ENCODE measurements at regions not wholly inside any gene's neighbourhood (a gene's known extent, or its start where the extent isn't known, plus 50 kb on each side); places are given as distances from the start of the nearest gene placed in this dataset.

DNA sequence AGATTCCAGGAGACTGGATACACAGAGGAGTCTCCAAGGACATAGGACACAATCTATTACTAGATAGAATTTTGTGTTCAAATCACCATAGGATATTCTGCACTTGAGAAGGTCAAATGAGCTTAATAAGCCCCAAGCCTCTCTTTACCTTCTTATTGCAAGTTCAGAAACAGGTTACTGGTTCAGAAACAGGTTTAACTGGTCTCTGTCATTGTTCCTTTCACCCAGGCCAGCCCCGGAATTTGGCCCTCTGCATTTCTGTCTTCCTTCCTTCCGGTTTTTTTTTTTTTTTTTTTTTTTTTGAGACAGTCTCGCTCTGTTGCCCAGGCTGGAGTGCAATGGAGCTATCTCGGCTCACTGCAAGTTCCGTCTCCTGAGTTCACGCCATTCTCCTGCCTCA lies 700.2 kb downstream of the EPHA4 start:
- no peaks in the 10 kb centered on the region for H3K9me2 ChIP-seq (replicated peaks; ENCODE audit: control insufficient read depth, low read length)
- H4K20me1 ChIP-seq (ENCODE audit: control insufficient read depth, insufficient read depth, low read depth, low read length) = no peaks in the 10 kb centered on the region
- H3F3A ChIP-seq (ENCODE audit: control insufficient read depth, insufficient read depth) = no peaks in the 10 kb centered on the region
- H3K4me2 ChIP-seq (ENCODE audit: low read length) = no peak overlapping the region
- TF ChIP-seq EZH2phosphoT487 (IDR thresholded peaks at IDR 0.05; ENCODE audit: borderline replicate concordance, low read length) (no peak), CTCF (IDR thresholded peaks at IDR 0.05; ENCODE audit: low read depth, low read length, poor library complexity, severe bottlenecking) (no peak)
- H3K4me3 ChIP-seq (ENCODE audit: low read length) = no peak overlapping the region
- H3K9me3 ChIP-seq (ENCODE audit: control insufficient read depth, insufficient read depth, low read length) = no peaks in the 10 kb centered on the region
- H3K27ac ChIP-seq (ENCODE audit: low read depth, low read length) = no peak overlapping the region
- H3K36me3 ChIP-seq (ENCODE audit: control insufficient read depth, low read length) = no peaks in the 10 kb centered on the region
- no peaks in the 10 kb centered on the region for H3K79me2 ChIP-seq (ENCODE audit: control insufficient read depth, low read length)
- H3K4me1 ChIP-seq (ENCODE audit: control insufficient read depth, low read length) = no peaks in the 10 kb centered on the region
- no peaks in the 10 kb centered on the region for H3K27me3 ChIP-seq (ENCODE audit: control insufficient read depth, low read length)

DNA sequence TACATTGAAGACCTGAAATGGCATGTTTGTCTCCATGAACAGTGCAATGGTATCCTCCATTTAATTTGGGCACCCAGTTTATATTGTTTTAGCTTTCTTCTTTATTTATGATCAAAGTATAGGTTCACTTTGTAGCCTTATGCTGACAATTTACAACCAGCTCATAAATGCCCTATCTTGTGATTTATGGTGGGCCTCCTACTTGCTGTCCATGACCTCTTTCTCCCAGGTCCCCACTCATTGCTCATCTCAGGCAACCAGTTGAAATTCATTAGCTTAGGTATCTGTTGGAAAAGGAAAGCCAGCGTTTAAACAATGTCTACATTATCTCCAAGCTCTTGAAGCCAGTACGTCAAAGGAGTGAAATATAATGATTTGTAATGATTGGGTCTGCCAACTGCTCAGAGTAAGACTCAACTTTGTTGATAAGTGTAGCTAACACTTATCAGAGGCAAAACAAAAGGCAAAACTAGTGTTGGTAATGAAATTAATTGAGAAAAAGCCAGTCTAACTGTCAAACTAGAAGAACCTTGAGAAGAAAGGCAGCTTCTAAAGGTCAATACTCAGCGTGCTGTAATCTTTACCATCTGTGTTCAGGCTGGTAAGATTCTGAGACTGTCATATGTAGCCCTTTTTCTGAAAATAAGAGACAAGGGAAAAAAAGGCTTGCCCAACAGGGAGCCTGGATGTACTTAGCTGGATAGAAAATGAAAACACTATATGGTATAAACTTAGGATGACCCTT lies 695.9 kb downstream of the EPHA4 start:
- H3K36me3 ChIP-seq (ENCODE audit: control insufficient read depth, low read length) = no peaks in the 10 kb centered on the region
- no peaks in the 10 kb centered on the region for H3F3A ChIP-seq (ENCODE audit: control insufficient read depth, insufficient read depth)
- no peaks in the 10 kb centered on the region for H3K9me3 ChIP-seq (ENCODE audit: control insufficient read depth, insufficient read depth, low read length)
- H3K9me2 ChIP-seq (replicated peaks; ENCODE audit: control insufficient read depth, low read length) = no peaks in the 10 kb centered on the region
- H3K27me3 ChIP-seq (ENCODE audit: control insufficient read depth, low read length) = no peaks in the 10 kb centered on the region
- no peak for TF ChIP-seq EZH2phosphoT487 (IDR thresholded peaks at IDR 0.05; ENCODE audit: borderline replicate concordance, low read length)
- TF ChIP-seq CTCF (IDR thresholded peaks at IDR 0.05; ENCODE audit: low read depth, low read length, poor library complexity, severe bottlenecking) = no peak
- no peaks in the 10 kb centered on the region for H3K79me2 ChIP-seq (ENCODE audit: control insufficient read depth, low read length)
- no peak overlapping the region for H3K4me2 ChIP-seq (ENCODE audit: low read length)
- H3K4me3 ChIP-seq (ENCODE audit: low read length) = no peak overlapping the region
- no peaks in the 10 kb centered on the region for H3K4me1 ChIP-seq (ENCODE audit: control insufficient read depth, low read length)
- H3K27ac ChIP-seq (ENCODE audit: low read depth, low read length) = no peak overlapping the region
- no peaks in the 10 kb centered on the region for H4K20me1 ChIP-seq (ENCODE audit: control insufficient read depth, insufficient read depth, low read depth, low read length)

DNA sequence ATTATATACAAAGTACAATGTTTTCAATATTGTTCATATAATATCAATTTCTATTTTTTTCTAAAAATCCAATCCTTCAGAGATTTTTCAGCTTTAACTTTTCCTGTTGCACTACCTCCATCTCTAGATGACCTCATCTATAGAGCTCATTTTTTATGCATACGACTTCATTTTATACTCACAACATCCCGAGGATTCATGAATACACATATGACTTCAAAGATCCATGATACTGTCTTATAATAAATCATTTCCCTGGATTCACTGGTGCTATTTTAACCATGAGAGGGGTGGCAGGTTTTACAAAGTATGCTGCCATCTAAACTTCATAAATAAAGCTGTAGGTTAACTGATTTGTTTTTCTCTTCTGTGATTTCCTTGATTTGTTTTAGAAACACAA lies 694.6 kb downstream of the EPHA4 start:
- Histone ChIP-seq H3K4me1 (ENCODE audit: control insufficient read depth, low read length) (peaks cover 1% of the 10 kb centered on the region; the same call in 1 of the 2 replicates), H4K20me1 (ENCODE audit: control insufficient read depth, insufficient read depth, low read depth, low read length) (no peaks in the 10 kb centered on the region), H3K4me3 (ENCODE audit: low read length) (no peak overlapping the region), H3K9me3 (ENCODE audit: control insufficient read depth, insufficient read depth, low read length) (no peaks in the 10 kb centered on the region), H3K27me3 (ENCODE audit: control insufficient read depth, low read length) (no peaks in the 10 kb centered on the region), H3K4me2 (ENCODE audit: low read length) (no peak overlapping the region), H3F3A (ENCODE audit: control insufficient read depth, insufficient read depth) (no peaks in the 10 kb centered on the region), H3K79me2 (ENCODE audit: control insufficient read depth, low read length) (no peaks in the 10 kb centered on the region), H3K9me2 (replicated peaks; ENCODE audit: control insufficient read depth, low read length) (no peaks in the 10 kb centered on the region), H3K36me3 (ENCODE audit: control insufficient read depth, low read length) (no peaks in the 10 kb centered on the region), H3K27ac (ENCODE audit: low read depth, low read length) (no peak overlapping the region)
- TF ChIP-seq CTCF (IDR thresholded peaks at IDR 0.05; ENCODE audit: low read depth, low read length, poor library complexity, severe bottlenecking) = no peak
- TF ChIP-seq EZH2phosphoT487 (IDR thresholded peaks at IDR 0.05; ENCODE audit: borderline replicate concordance, low read length) = no peak
